ENCODE measurements at regions not wholly inside any gene's neighbourhood (a gene's known extent, or its start where the extent isn't known, plus 50 kb on each side); places are given as distances from the start of the nearest gene placed in this dataset.

DNA sequence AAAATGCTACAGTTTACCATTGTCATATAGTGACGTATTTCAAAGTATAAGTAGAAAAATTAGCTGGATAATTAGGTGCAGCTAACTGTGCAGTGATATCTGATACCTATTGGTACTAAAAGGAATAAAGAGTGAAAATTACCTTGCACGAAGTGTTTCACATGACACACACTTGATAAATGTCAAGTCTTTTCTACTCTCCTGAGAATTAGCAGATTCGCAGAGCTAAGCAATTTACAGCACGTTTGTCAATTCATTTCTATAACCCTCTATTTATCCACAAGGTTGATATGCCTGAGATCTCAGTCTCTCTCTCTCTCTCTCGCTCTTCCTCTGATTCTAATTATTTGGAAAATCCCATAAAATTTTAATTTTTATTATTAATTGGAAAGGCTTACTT lies 1109.0 kb downstream of the EFNB2 start:
- TF ChIP-seq, protein P1, sequence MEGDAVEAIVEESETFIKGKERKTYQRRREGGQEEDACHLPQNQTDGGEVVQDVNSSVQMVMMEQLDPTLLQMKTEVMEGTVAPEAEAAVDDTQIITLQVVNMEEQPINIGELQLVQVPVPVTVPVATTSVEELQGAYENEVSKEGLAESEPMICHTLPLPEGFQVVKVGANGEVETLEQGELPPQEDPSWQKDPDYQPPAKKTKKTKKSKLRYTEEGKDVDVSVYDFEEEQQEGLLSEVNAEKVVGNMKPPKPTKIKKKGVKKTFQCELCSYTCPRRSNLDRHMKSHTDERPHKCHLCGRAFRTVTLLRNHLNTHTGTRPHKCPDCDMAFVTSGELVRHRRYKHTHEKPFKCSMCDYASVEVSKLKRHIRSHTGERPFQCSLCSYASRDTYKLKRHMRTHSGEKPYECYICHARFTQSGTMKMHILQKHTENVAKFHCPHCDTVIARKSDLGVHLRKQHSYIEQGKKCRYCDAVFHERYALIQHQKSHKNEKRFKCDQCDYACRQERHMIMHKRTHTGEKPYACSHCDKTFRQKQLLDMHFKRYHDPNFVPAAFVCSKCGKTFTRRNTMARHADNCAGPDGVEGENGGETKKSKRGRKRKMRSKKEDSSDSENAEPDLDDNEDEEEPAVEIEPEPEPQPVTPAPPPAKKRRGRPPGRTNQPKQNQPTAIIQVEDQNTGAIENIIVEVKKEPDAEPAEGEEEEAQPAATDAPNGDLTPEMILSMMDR (IDR thresholded peaks at IDR 0.05), result no peak
- TF ChIP-seq POLR2A (IDR thresholded peaks at IDR 0.05) (no peak), POLR2AphosphoS5 (IDR thresholded peaks at IDR 0.05) (no peak)

Measured in breast epithelium (tissue), 3 donors.